ENCODE measurements at regions not wholly inside any gene's neighbourhood (a gene's known extent, or its start where the extent isn't known, plus 50 kb on each side); places are given as distances from the start of the nearest gene placed in this dataset.

- no peaks in the 10 kb centered on the region for H3K4me1 ChIP-seq (ENCODE audit: insufficient read depth)
- no peaks in the 10 kb centered on the region for H3K27me3 ChIP-seq (ENCODE audit: insufficient read depth)
- no peak overlapping the region for H2AFZ ChIP-seq
- DNase-seq (ENCODE audit: low spot score) = no peak
- ATAC-seq = no peak
- H3K36me3 Mint-ChIP-seq (ENCODE audit: low read depth) = no peaks in the 10 kb centered on the region
- H3K36me3 ChIP-seq (ENCODE audit: insufficient read depth) = no peaks in the 10 kb centered on the region
- H3K9me3 Mint-ChIP-seq = no peaks in the 10 kb centered on the region
- H3K27ac Mint-ChIP-seq = no peak overlapping the region
- no peaks in the 10 kb centered on the region for H3F3A ChIP-seq (replicated peaks; ENCODE audit: low read depth)
- H4K20me1 ChIP-seq (replicated peaks; ENCODE audit: insufficient read depth) = no peaks in the 10 kb centered on the region
- H3K4me2 ChIP-seq = no peak overlapping the region
- H3K27me3 Mint-ChIP-seq (ENCODE audit: insufficient read depth, low read depth, poor library complexity) = no peaks in the 10 kb centered on the region
- H3K4me3 Mint-ChIP-seq = no peak overlapping the region
- H3K9me2 ChIP-seq (ENCODE audit: insufficient read depth) = no peaks in the 10 kb centered on the region
- no peak overlapping the region for H3K27ac ChIP-seq (ENCODE audit: low read depth)
- H3K4me3 ChIP-seq = no peak overlapping the region
- peaks cover 4% of the 10 kb centered on the region; the same call in 2 of the 3 replicates for H3K4me1 Mint-ChIP-seq
- TF ChIP-seq, protein P1, sequence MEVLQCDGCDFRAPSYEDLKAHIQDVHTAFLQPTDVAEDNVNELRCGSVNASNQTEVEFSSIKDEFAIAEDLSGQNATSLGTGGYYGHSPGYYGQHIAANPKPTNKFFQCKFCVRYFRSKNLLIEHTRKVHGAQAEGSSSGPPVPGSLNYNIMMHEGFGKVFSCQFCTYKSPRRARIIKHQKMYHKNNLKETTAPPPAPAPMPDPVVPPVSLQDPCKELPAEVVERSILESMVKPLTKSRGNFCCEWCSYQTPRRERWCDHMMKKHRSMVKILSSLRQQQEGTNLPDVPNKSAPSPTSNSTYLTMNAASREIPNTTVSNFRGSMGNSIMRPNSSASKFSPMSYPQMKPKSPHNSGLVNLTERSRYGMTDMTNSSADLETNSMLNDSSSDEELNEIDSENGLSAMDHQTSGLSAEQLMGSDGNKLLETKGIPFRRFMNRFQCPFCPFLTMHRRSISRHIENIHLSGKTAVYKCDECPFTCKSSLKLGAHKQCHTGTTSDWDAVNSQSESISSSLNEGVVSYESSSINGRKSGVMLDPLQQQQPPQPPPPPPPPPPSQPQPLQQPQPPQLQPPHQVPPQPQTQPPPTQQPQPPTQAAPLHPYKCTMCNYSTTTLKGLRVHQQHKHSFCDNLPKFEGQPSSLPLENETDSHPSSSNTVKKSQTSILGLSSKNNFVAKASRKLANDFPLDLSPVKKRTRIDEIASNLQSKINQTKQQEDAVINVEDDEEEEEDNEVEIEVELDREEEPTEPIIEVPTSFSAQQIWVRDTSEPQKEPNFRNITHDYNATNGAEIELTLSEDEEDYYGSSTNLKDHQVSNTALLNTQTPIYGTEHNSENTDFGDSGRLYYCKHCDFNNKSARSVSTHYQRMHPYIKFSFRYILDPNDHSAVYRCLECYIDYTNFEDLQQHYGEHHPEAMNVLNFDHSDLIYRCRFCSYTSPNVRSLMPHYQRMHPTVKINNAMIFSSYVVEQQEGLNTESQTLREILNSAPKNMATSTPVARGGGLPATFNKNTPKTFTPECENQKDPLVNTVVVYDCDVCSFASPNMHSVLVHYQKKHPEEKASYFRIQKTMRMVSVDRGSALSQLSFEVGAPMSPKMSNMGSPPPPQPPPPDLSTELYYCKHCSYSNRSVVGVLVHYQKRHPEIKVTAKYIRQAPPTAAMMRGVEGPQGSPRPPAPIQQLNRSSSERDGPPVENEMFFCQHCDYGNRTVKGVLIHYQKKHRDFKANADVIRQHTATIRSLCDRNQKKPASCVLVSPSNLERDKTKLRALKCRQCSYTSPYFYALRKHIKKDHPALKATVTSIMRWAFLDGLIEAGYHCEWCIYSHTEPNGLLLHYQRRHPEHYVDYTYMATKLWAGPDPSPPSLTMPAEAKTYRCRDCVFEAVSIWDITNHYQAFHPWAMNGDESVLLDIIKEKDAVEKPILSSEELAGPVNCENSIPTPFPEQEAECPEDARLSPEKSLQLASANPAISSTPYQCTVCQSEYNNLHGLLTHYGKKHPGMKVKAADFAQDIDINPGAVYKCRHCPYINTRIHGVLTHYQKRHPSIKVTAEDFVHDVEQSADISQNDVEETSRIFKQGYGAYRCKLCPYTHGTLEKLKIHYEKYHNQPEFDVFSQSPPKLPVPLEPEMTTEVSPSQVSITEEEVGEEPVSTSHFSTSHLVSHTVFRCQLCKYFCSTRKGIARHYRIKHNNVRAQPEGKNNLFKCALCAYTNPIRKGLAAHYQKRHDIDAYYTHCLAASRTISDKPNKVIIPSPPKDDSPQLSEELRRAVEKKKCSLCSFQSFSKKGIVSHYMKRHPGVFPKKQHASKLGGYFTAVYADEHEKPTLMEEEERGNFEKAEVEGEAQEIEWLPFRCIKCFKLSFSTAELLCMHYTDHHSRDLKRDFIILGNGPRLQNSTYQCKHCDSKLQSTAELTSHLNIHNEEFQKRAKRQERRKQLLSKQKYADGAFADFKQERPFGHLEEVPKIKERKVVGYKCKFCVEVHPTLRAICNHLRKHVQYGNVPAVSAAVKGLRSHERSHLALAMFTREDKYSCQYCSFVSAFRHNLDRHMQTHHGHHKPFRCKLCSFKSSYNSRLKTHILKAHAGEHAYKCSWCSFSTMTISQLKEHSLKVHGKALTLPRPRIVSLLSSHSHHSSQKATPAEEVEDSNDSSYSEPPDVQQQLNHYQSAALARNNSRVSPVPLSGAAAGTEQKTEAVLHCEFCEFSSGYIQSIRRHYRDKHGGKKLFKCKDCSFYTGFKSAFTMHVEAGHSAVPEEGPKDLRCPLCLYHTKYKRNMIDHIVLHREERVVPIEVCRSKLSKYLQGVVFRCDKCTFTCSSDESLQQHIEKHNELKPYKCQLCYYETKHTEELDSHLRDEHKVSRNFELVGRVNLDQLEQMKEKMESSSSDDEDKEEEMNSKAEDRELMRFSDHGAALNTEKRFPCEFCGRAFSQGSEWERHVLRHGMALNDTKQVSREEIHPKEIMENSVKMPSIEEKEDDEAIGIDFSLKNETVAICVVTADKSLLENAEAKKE (CRISPR knock-in tag; IDR thresholded peaks at IDR 0.05) = no peak
- TF ChIP-seq POLR2AphosphoS5 (IDR thresholded peaks at IDR 0.05; ENCODE audit: low read depth) (no peak), EZH2 (IDR thresholded peaks at IDR 0.05; ENCODE audit: low read depth, unreplicated experiment) (no peak), CREB1 (CRISPR knock-in tag; IDR thresholded peaks at IDR 0.05; ENCODE audit: low read depth) (no peak), NANOG (IDR thresholded peaks at IDR 0.05; ENCODE audit: borderline replicate concordance) (no peak), JUNB (IDR thresholded peaks at IDR 0.05; ENCODE audit: unreplicated experiment) (no peak), STAT1 (IDR thresholded peaks at IDR 0.05; ENCODE audit: unreplicated experiment) (no peak), EZH2phosphoT487 (IDR thresholded peaks at IDR 0.05; ENCODE audit: unreplicated experiment) (no peak), ZNF331 (CRISPR knock-in tag; IDR thresholded peaks at IDR 0.05; ENCODE audit: low read depth) (no peak), REST (IDR thresholded peaks at IDR 0.05; ENCODE audit: unreplicated experiment) (no peak), ZNF114 (CRISPR knock-in tag; IDR thresholded peaks at IDR 0.05) (no peak)
- TF ChIP-seq, protein P2, sequence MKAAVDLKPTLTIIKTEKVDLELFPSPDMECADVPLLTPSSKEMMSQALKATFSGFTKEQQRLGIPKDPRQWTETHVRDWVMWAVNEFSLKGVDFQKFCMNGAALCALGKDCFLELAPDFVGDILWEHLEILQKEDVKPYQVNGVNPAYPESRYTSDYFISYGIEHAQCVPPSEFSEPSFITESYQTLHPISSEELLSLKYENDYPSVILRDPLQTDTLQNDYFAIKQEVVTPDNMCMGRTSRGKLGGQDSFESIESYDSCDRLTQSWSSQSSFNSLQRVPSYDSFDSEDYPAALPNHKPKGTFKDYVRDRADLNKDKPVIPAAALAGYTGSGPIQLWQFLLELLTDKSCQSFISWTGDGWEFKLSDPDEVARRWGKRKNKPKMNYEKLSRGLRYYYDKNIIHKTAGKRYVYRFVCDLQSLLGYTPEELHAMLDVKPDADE (IDR thresholded peaks at IDR 0.05) = no peak
- TF ChIP-seq, protein P3, sequence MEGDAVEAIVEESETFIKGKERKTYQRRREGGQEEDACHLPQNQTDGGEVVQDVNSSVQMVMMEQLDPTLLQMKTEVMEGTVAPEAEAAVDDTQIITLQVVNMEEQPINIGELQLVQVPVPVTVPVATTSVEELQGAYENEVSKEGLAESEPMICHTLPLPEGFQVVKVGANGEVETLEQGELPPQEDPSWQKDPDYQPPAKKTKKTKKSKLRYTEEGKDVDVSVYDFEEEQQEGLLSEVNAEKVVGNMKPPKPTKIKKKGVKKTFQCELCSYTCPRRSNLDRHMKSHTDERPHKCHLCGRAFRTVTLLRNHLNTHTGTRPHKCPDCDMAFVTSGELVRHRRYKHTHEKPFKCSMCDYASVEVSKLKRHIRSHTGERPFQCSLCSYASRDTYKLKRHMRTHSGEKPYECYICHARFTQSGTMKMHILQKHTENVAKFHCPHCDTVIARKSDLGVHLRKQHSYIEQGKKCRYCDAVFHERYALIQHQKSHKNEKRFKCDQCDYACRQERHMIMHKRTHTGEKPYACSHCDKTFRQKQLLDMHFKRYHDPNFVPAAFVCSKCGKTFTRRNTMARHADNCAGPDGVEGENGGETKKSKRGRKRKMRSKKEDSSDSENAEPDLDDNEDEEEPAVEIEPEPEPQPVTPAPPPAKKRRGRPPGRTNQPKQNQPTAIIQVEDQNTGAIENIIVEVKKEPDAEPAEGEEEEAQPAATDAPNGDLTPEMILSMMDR (conservative IDR thresholded peaks at IDR 0.05; ENCODE audit: low read depth in 2 of 2) = no peak
- H3K79me2 ChIP-seq (replicated peaks; ENCODE audit: insufficient read depth) = no peaks in the 10 kb centered on the region
Measured at GRCh38 chr3:30114918-30115317, 491.5 kb upstream of the TGFBR2 start.

All from GM23338 (cell line).